A204.1 (cell line): ENCODE measurements at regions not wholly inside any gene's neighbourhood (a gene's known extent, or its start where the extent isn't known, plus 50 kb on each side); places are given as distances from the start of the nearest gene placed in this dataset.
"Not testable (repeated sequence)": the region's sequence is repeated elsewhere in the genome, so short reads cannot be mapped to it uniquely, and the experiment has no call there.

Experiments used
- FAIRE-seq: peaks from 2 replicates; lab custom pipeline; 2012; peaks lifted over from hg19 to GRCh38; lab: Jason Lieb, UNC

DNA sequence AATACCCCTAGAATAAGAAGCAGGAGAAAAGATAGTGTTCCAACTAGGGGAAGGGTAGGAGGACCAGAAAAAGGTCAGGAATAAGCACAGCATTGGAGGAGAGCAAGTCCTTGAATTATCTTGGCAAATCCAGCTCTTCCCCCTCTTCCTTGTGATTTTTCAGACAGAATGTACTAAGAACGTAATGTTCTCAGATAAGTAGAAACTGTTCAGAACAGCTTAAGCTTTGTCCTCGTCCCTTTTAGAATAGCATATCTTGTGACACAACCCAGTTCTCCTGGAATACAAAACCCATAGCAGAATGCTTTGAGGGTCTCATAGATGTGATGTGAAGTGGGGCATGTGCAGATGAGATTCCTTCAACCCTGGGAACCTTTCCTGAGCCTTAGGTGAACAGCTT is 97.4 kb downstream of the EMB start:
- FAIRE-seq, result no peak

DNA sequence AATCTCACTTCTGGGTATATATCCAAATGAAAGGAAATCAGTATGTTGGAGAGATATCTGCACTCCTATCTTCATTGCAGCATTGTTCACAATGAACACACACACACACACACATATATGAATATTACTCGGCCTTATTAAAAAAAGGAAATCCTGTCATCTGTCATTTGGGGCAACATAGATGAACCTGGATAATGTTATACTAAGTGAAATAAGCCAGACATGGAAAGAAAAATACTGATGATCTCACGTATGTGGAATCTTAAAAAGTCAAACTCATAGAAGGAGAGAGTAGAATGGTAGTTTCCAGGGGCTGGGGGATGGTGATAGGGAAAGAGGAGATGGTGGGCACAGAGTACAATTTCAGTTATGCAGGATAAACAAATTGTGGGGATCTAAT is 100.3 kb downstream of the EMB start:
- no peak for FAIRE-seq

GRCh38 chr5:50330633-50331032 is 110.5 kb downstream of the EMB start:
- FAIRE-seq, result not testable (repeated sequence)

DNA sequence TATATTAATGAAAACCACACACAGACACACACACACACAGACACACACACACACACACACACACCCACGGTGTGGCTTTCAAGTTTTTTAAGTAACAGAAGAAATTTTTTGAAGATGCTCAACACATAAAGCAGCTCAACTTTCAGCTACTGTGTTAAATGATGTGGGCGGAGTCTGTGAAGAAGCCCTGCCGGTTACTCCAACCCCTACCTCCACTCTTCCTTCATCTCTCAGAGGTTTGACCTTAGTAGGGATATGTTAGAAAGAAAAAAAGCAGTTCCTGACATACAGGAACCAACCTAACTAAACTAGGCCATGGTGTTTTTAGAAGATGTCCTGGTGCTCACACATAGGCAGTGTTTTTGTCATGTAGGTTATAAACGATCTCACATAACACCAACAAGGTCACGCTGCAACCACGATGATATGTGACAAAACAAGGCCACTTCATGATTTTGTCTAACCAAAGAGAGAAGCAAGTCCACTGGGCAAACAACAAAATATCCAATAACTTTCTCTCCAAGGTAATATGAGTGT is 112.8 kb downstream of the EMB start:
- FAIRE-seq, result no peak

DNA sequence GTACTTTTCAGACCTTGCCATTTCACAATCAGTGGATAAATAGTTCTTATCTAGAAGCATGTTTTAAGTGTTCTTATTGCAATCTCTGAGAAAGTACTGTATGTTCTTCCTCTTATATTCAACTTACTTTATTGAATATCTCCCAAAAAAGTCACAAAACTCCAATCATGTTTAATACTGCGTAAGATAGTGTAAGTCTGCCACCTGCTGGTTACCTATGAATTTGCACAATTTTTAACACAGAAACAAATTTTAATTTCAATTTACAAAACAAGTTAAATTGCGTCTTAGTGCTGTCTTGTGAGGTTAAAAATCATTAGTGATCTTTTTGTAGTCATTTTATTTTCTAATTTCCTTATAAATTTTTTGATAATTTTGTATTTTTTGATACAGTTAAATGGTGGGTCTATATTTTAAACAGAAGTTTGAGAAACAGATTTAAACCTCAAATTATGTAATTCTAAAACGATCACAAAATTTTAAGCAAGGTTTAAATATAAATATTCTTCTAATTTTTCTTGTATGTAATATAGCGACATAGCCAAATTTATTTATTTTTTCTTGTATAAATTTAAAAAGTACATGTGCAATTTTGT is 115.8 kb downstream of the EMB start:
- peak; percentile 97 for FAIRE-seq

DNA sequence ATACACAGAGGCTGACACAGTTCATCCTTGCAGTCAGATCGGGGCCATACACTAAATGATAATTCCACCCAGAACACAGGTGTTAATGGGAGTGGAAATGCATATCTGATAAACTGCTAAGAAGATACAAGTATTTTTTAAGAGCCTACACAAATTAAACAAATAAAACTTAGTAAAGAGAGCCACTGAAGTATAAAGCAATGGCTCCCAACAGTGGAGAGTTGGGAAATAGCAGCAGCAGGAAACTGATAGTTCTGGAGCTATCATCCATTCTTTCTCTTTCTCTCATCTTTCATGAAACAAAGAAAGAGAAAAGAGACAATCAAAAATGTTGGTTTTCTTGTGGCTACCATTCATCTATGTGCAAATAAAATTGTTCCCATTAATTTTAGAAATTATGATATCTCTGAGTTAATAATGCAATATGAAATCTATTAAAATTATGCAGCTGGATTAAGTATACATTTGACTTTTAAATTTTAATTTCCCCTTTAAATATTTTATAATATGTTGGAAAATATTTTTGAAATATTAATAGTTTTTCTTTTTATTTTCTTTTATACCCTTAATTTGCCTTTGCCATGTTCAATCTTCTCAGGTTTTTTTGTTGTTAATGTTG is 120.8 kb downstream of the EMB start:
- peak; percentile 75 for FAIRE-seq

DNA sequence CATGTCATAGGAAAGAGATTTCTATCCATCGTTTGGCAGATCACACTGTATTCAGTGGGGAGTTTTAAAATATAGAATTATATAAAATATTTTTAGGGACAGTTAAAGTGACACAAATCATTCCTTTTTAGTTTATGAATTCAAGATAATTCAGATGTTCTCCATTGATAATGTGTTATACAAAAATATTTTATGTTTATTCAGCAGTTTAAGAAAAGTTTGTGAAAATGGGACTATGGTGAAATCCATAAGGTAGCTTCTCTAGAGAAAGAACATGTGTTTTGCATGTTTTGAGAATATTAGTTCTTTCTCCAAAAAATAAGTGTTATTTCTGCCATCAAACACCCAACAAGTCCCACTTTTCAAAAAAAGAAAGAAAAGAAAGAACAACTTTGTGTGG is 122.9 kb downstream of the EMB start:
- FAIRE-seq, result no peak

DNA sequence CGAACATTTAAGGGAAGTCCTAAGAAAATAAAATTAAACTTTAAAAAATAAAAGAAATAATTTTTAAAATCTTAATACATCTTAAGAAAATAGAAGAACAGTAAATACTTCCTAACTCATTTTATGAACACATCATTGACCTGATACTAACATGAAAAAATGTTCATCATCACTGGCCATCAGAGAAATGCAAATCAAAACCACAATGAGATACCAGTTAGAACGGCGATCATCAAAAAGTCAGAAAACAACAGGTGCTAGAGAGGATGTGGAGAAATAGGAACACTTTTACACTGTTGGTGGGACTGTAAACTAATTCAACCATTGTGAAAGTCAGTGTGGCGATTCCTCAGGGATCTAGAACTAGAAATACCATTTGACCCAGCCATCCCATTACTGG is 134.6 kb downstream of the EMB start:
- FAIRE-seq, result peak; percentile 29

GRCh38 chr5:50302815-50303490 is 138.1 kb downstream of the EMB start:
- no peak for FAIRE-seq

DNA sequence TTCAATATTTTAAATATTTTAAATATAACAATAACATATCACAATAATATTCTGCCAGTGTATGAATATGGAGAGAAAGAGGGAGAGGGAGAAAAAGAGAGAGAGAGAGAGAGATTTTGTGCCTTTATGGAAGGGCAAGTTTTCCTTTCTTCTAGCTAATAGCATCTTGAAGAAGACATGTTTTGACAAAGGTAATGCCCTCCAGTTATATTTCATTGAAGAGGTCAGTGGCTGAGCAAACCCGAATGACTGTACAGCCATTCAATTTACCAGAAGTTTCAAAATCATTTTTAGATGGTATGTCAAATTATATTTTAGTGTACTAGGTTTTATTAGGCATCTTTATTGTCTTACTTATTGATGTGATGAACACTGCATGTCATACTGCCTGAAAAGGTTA is 139.3 kb downstream of the EMB start:
- FAIRE-seq, result no peak

GRCh38 chr5:50300878-50301277 is 140.2 kb downstream of the EMB start:
- FAIRE-seq, result no peak

GRCh38 chr5:50299896-50300295 is 141.2 kb downstream of the EMB start:
- FAIRE-seq, result no peak

- no peak for FAIRE-seq
Observed at GRCh38 chr5:50292735-50293394, 148.2 kb downstream of the EMB start.

DNA sequence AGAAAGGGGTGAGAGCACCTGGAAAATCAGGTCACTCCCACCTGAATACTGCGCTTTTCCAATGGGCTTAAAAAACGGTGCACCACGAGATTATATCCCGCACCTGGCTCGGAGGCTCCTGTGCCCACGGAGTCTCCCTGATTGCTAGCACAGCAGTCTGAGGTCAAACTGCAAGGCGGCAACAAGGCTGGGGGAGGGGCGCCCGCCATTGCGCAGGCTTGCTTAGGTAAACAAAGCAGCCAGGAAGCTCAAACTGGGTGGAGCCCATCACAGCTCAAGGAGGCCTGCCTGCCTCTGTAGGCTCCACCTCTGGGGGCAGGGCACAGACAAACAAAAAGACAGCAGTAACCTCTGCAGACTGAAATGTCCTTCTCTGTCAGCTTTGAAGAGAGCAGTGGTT is 160.6 kb downstream of the EMB start:
- FAIRE-seq, result not testable (repeated sequence)
